Transverse colon (tissue), 4 donors: ENCODE measurements at regions not wholly inside any gene's neighbourhood (a gene's known extent, or its start where the extent isn't known, plus 50 kb on each side); places are given as distances from the start of the nearest gene placed in this dataset.

ENCODE experiments used
- DNase-seq: peaks from one replicate; pipeline ENCODE4 v3.0.0-alpha.2; 2019
- H3K27ac ChIP-seq, 4 donors: fragments of 200-600 bp; sonication (generic); 2 replicates each; pipeline ENCODE4 v1.5.1; 2016 to 2018; ENCODE audit warnings: inconsistent platforms in 4 of 4
- H3K27me3 ChIP-seq: fragments of 200-600 bp; sonication (generic); 2 replicates; pipeline ENCODE4 v1.5.1; 2017; ENCODE audit warnings: inconsistent platforms
- H3K36me3 ChIP-seq, 4 donors: fragments of 200-600 bp; sonication (generic); 2 replicates each; pipeline ENCODE4 v1.5.1; 2017 to 2019; ENCODE audit warnings: inconsistent platforms in 4 of 4
- H3K4me1 ChIP-seq, 4 donors: fragments of 200-600 bp; sonication (generic); 2 replicates each; pipeline ENCODE4 v1.5.1; 2017 to 2020; ENCODE audit warnings: inconsistent platforms in 4 of 4
- H3K4me3 ChIP-seq, 4 donors: fragments of 200-600 bp; sonication (generic); 1 replicate in 1 of 4; 2 replicates in 3 of 4; pipeline versions ENCODE4 v1.5.1 to v1.6.1; 2017 to 2019; ENCODE audit warnings: inconsistent platforms in 4 of 4
- H3K9me3 ChIP-seq, 2 donors: fragments of 200-600 bp; sonication (generic); 2 replicates each; pipeline ENCODE4 v1.5.1; 2017 to 2019; ENCODE audit warnings: inconsistent platforms in 2 of 2
- CTCF ChIP-seq, 5 experiments: fragments of 200-600 bp in 3 of 5; fragments of 450-650 bp in 2 of 5; sonication (generic) in 3 of 5; IDR thresholded peaks; 1 replicate in 2 of 5; 2 replicates in 3 of 5; pipeline ENCODE4 v1.5.1; 2016 to 2017; ENCODE audit warnings: antibody characterized with exemption in 5 of 5, inconsistent platforms in 3 of 5, mild to moderate bottlenecking in 2 of 5, moderate library complexity in 1 of 5
- EP300 ChIP-seq: sonication (generic); formaldehyde crosslinking; IDR thresholded peaks from one replicate; pipeline ENCODE4 v1.6.1; 2017; ENCODE audit warnings: antibody characterized with exemption, low read depth
- POLR2A ChIP-seq: fragments of 450-650 bp; IDR thresholded peaks from one replicate; pipeline ENCODE4 v1.6.1; 2016; ENCODE audit warnings: antibody characterized with exemption, mild to moderate bottlenecking, moderate library complexity
- POLR2AphosphoS5 ChIP-seq, 3 donors: sonication (generic); formaldehyde crosslinking; IDR thresholded peaks; one replicate each; pipeline ENCODE4 v1.6.1; 2016; ENCODE audit warnings: antibody characterized with exemption in 3 of 3
- WGBS, 2 donors: methylation state at CpG; one replicate each; pipeline ENCODE4 v1.1.5; 2018; ENCODE audit warnings: low coverage in 1 of 2; 5-methylcytosine and 5-hydroxymethylcytosine counted together
- in situ Hi-C, 4 donors: fragments of 200-750 bp; cut with MboI; loops; one replicate each; pipeline versions ENCODE4 v1.15.0 to v1.15.1; 2017; ENCODE audit warnings: low sequenced_read_pairs in 3 of 4, low pct_ligation_motif_present in 1 of 4, low pct_unique_long_range_greater_than_20kb in 1 of 4
- intact Hi-C: fragments of 100-400 bp; cut with DNase I; formaldehyde crosslinking; loops from one replicate; pipeline ENCODE4 v1.15.1; 2023; ENCODE audit warnings: low total_unique reads

- no peak for TF ChIP-seq POLR2AphosphoS5 (IDR thresholded peaks at IDR 0.05)
- no peak for TF ChIP-seq CTCF (IDR thresholded peaks at IDR 0.05)
- no peak for TF ChIP-seq POLR2A
- TF ChIP-seq EP300, result no peak
- no peak overlapping the region for H3K4me3 ChIP-seq
- intact Hi-C loops, result no loop called here
- DNase-seq, result no peak
- no peaks in the 10 kb centered on the region for H3K36me3 ChIP-seq
- no peaks in the 10 kb centered on the region for H3K27me3 ChIP-seq
- in situ Hi-C loops, result no loop called here
- H3K4me1 ChIP-seq, result no peaks in the 10 kb centered on the region
- H3K9me3 ChIP-seq, result no peaks in the 10 kb centered on the region
- 65% methylated on average over 2 of the region's 2 CpGs; no CpG with 5 or more reads in 1 of the 2 donors for WGBS, 2 donors
- no peak overlapping the region for H3K27ac ChIP-seq
Observed at GRCh38 chrX:4971646-4972045, 1257.0 kb downstream of the NLGN4X start.

DNA sequence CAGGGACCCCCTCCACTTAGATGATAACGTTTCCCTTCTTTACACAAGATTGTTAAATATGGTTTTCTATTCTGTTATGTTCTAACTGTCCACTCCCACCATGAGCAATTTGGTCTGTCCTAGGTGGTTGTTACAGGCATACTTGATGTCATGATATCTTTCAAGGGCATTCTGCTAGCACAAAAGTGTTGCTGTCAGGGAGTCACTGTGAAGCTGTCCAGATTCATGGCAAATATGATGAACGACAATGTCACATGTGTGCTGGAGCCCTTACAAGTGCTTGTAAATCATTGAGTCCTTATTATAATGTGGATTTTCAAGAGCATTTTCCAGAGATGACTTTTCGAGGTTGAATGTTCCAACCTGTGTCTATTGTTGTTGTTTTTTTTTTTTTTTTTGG lies 1250.7 kb upstream of the PRKX start:
- intact Hi-C loops (no loop called here), in situ Hi-C loops (no loop called here)
- H3K9me3 ChIP-seq, result no peaks in the 10 kb centered on the region
- no peaks in the 10 kb centered on the region for H3K27me3 ChIP-seq
- no peak overlapping the region for H3K4me3 ChIP-seq
- TF ChIP-seq POLR2AphosphoS5 (IDR thresholded peaks at IDR 0.05) (no peak), CTCF (IDR thresholded peaks at IDR 0.05) (no peak), POLR2A (no peak), EP300 (no peak)
- no peak overlapping the region for H3K27ac ChIP-seq
- WGBS, 2 donors, result 63% methylated on average over 3 of the region's 3 CpGs; no CpG with 5 or more reads in 1 of the 2 donors
- no peaks in the 10 kb centered on the region for H3K36me3 ChIP-seq
- DNase-seq, result no peak
- H3K4me1 ChIP-seq, result no peaks in the 10 kb centered on the region

DNA sequence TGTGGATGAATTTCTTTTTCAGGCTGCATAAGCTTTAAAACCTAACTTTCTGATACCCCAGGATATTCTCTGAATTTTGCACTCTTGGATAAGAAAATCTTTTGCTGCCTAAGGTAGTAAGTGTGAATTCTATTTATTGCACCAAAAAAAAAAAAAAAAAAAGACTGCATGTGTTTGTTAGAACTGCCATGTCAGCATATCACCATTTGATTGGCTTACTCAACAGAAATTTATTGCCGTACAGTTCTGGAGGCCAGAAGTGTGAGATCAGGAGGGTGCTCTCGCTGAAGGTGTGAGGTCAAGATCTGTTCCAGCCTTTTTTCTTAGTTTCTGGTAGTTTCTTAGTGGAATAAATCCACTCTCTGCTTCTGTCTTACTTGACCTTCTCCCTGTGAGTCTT lies 1250.0 kb upstream of the PRKX start:
- intact Hi-C loops, result no loop called here
- in situ Hi-C loops, result no loop called here
- no peak for DNase-seq
- Histone ChIP-seq H3K27me3 (no peaks in the 10 kb centered on the region), H3K4me1 (no peaks in the 10 kb centered on the region), H3K4me3 (no peak overlapping the region), H3K36me3 (no peaks in the 10 kb centered on the region), H3K9me3 (no peaks in the 10 kb centered on the region), H3K27ac (no peak overlapping the region)
- WGBS, 2 donors, result 76% methylated on average over 2 of the region's 2 CpGs; no CpG with 5 or more reads in 1 of the 2 donors
- TF ChIP-seq POLR2AphosphoS5 (IDR thresholded peaks at IDR 0.05) (no peak), POLR2A (no peak), EP300 (no peak), CTCF (IDR thresholded peaks at IDR 0.05) (no peak)

GRCh38 chrX:4944767-4945166 lies 1231.3 kb upstream of the PRKX start:
- no peak for DNase-seq
- no peaks in the 10 kb centered on the region for H3K36me3 ChIP-seq
- WGBS, 2 donors, result 60 to 68% methylated on average over 1 to 2 of the region's 2 CpGs
- H3K4me1 ChIP-seq, result no peaks in the 10 kb centered on the region
- in situ Hi-C loops (no loop called here), intact Hi-C loops (no loop called here)
- no peaks in the 10 kb centered on the region for H3K9me3 ChIP-seq
- H3K27ac ChIP-seq, result no peak overlapping the region
- H3K27me3 ChIP-seq, result no peaks in the 10 kb centered on the region
- no peak overlapping the region for H3K4me3 ChIP-seq
- TF ChIP-seq CTCF (IDR thresholded peaks at IDR 0.05) (no peak), POLR2A (no peak), POLR2AphosphoS5 (IDR thresholded peaks at IDR 0.05) (no peak), EP300 (no peak)
